ENCODE measurements at regions not wholly inside any gene's neighbourhood (a gene's known extent, or its start where the extent isn't known, plus 50 kb on each side); places are given as distances from the start of the nearest gene placed in this dataset.

DNA sequence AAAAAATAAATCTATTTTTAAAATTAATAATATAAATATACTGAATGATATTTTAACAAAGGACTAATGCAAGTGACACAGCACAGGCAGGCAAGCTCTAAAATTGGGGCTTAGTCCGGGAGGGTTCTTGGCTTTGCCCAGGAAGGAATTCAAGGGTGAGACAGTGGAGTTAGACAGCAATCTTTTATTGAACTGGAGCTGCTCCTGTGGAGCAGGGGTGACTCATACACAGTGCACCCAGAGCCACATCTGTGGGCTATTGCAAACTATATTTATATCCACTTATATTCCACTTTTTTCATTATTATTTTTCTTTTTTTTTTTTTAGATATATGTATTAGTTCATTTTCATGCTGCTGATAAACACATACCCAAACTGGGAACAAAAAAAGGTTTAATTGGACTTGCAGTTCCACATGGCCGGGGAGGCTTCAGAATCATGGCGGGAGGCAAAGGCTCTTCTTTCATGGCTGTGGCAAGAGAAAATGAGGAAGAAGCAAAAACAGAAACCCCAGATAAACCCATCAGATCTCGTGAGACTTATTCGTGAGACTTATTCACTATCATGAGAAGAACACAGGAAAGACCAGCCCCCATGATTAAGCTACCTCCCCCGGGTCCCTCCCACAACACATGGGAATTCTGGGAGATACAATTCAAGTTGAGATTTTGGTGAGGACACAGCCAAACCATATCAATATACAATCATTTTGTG, 437.1 kb downstream of the BCL11A start:
- intact Hi-C loops (cut with DNase I), result no loop called here
- no peak overlapping the region for H3K27ac ChIP-seq
- DNase-seq, result no peak
- no peak for TF ChIP-seq POLR2A (IDR thresholded peaks at IDR 0.05)
- TF ChIP-seq EP300 (IDR thresholded peaks at IDR 0.05), result no peak
- TF ChIP-seq, protein P1, sequence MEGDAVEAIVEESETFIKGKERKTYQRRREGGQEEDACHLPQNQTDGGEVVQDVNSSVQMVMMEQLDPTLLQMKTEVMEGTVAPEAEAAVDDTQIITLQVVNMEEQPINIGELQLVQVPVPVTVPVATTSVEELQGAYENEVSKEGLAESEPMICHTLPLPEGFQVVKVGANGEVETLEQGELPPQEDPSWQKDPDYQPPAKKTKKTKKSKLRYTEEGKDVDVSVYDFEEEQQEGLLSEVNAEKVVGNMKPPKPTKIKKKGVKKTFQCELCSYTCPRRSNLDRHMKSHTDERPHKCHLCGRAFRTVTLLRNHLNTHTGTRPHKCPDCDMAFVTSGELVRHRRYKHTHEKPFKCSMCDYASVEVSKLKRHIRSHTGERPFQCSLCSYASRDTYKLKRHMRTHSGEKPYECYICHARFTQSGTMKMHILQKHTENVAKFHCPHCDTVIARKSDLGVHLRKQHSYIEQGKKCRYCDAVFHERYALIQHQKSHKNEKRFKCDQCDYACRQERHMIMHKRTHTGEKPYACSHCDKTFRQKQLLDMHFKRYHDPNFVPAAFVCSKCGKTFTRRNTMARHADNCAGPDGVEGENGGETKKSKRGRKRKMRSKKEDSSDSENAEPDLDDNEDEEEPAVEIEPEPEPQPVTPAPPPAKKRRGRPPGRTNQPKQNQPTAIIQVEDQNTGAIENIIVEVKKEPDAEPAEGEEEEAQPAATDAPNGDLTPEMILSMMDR (IDR thresholded peaks at IDR 0.05), result no peak
- no peak overlapping the region for H3K4me3 ChIP-seq
- WGBS, 3 donors, result 87 to 94% (median 90%) methylated on average over 5 to 6 of the region's 6 CpGs
- H3K9me3 ChIP-seq, result no peaks in the 10 kb centered on the region
- H3K36me3 ChIP-seq, result no peaks in the 10 kb centered on the region
- H3K4me1 ChIP-seq (ENCODE audit: insufficient read depth), result no peaks in the 10 kb centered on the region
- no peaks in the 10 kb centered on the region for H3K27me3 ChIP-seq

DNA sequence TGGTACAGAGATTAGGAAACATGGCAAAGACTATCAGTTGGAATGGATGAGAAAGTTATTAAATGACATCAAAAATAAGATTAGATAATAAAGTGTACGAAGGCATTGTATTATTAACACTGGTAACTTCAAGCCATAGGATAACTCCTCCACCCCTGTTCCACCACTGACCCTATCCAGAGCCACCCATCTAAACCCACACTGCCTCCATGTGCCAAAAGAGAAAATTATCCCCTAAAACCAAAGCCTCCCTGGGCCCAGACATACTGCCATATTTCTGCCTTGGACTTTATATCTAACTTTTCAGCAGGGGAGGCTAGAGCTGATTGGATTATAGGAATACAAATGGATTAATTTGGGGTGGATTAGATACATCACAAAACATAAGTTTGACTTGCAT, 443.7 kb downstream of the BCL11A start:
- no peaks in the 10 kb centered on the region for H3K27me3 ChIP-seq
- no peak overlapping the region for H3K4me3 ChIP-seq
- WGBS, 3 donors, result 69 to 78% (median 70%) methylated on average over 1 of the region's 1 CpG
- intact Hi-C loops (cut with DNase I), result no loop called here
- no peaks in the 10 kb centered on the region for H3K9me3 ChIP-seq
- no peak for DNase-seq
- TF ChIP-seq POLR2A (IDR thresholded peaks at IDR 0.05), result no peak
- TF ChIP-seq, protein P1 (IDR thresholded peaks at IDR 0.05), result no peak
- TF ChIP-seq EP300 (IDR thresholded peaks at IDR 0.05), result no peak
- no peaks in the 10 kb centered on the region for H3K36me3 ChIP-seq
- no peaks in the 10 kb centered on the region for H3K4me1 ChIP-seq (ENCODE audit: insufficient read depth)
- no peak overlapping the region for H3K27ac ChIP-seq

DNA sequence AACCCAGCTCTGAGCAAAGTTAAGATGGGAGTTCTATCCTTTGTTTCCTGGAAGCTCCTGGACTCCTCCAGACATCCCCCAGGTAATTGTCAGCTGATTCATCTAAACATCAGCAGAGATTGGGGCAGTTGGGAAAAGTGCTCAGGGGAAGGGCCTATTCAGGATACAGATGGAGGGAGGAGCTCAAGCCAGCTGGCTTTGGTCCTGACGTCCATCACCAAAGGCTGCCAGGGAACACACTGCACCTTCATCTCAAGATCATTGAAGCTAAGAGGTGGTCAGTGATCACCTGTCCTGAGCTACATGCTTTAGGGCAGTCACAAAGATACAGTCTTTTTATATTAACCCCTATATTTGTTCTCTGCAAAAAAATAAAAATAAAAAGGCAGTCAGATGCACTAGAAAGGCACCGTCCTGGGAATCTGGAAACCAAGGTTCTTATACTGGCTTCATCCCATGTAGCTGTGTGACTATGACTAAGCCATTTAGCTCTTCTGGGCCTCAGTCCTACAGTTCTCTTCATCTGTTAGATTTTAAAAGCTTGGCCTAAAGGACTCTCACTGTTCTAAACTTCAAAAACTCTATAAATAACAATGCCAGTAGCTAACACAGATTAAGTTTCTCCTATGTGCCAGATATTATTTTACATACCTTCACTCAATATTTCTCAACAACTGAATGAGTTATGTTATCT, 446.5 kb downstream of the BCL11A start:
- WGBS, 3 donors, result 41 to 62% (median 44%) methylated on average over 2 of the region's 2 CpGs
- no peaks in the 10 kb centered on the region for H3K9me3 ChIP-seq
- intact Hi-C loops (cut with DNase I), result no loop called here
- no peak for TF ChIP-seq EP300 (IDR thresholded peaks at IDR 0.05)
- no peak overlapping the region for H3K4me3 ChIP-seq
- H3K4me1 ChIP-seq (ENCODE audit: insufficient read depth), result no peaks in the 10 kb centered on the region
- no peaks in the 10 kb centered on the region for H3K36me3 ChIP-seq
- no peak for DNase-seq
- no peaks in the 10 kb centered on the region for H3K27me3 ChIP-seq
- H3K27ac ChIP-seq, result no peak overlapping the region

DNA sequence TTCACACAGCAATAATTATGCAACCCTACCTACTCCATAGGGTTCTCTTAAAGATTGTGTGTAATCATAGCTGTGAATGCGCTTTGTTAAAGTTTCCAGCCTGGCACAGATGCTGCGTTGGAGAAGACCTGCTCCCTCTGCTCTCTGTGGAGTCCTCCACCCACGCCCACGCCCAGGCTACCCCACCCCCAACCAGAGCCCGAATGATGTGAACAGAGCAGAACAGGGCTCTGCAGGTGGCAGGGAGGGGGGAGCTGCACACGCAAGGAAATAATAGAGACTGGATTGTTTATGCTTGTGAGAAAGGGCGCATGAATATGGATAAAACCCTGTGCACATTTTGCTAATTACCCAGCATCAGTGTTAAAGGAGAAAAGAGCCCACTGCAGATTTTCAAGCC, 447.5 kb downstream of the BCL11A start:
- H3K4me1 ChIP-seq (ENCODE audit: insufficient read depth), result no peaks in the 10 kb centered on the region
- intact Hi-C loops (cut with DNase I), result no loop called here
- TF ChIP-seq, protein P1 (IDR thresholded peaks at IDR 0.05), result no peak
- TF ChIP-seq POLR2A (IDR thresholded peaks at IDR 0.05) (no peak), EP300 (IDR thresholded peaks at IDR 0.05) (no peak)
- no peak for DNase-seq
- WGBS, 3 donors, result 80 to 85% (median 83%) methylated on average over 7 of the region's 7 CpGs
- H3K9me3 ChIP-seq, result no peaks in the 10 kb centered on the region
- no peaks in the 10 kb centered on the region for H3K27me3 ChIP-seq
- no peak overlapping the region for H3K4me3 ChIP-seq
- no peak overlapping the region for H3K27ac ChIP-seq
- H3K36me3 ChIP-seq, result no peaks in the 10 kb centered on the region
